ENCODE measurements at regions not wholly inside any gene's neighbourhood (a gene's known extent, or its start where the extent isn't known, plus 50 kb on each side); places are given as distances from the start of the nearest gene placed in this dataset.

DNA sequence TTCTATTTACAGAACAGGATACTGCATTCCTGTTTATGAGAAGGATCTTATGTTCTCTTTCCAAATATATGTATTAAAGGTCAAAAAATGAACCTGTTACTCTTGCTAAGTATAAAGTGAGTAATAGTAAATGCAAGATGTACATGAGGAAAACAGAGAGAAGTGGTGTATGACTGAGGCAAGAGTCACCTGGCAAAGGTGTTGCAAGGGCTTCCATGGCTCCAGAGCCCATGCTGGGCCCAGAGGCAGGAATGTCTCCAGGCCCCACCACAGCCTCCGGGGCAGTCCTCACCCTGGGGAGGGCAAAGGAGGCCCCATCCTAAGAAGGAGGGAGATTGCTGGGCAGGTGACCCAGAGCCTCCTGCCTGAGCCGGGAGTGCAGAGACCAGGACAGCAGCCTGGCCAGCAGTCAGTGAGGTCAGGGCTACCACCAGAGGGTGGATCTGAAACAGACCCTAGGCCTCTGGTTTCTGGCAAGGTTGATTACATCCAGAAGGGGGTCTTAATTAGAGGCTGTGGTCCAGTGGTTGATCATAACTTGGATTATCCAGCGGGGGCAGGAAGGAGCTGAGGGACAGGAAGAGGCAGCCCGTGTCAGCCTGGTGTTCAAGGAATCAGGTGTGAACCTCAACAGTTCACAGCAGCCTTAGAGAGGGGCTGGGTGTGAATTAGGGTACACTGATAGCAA is 57.3 kb upstream of the CPLX2 start:
- H3K4me3 ChIP-seq (ENCODE audit: low read depth in 1 of 2, low read length in 1 of 2), result no peak overlapping the region
- no peaks in the 10 kb centered on the region for H3K4me1 ChIP-seq (ENCODE audit: control insufficient read depth in 1 of 2, insufficient read depth in 1 of 2, low read depth in 1 of 2, low read length in 1 of 2)
- peaks cover 73% of the 10 kb centered on the region for H3K27me3 ChIP-seq
- no peaks in the 10 kb centered on the region for H3K9me3 ChIP-seq
- no peak overlapping the region for H3K27ac ChIP-seq
- no peaks in the 10 kb centered on the region for H3K36me3 ChIP-seq
- TF ChIP-seq, protein P1, sequence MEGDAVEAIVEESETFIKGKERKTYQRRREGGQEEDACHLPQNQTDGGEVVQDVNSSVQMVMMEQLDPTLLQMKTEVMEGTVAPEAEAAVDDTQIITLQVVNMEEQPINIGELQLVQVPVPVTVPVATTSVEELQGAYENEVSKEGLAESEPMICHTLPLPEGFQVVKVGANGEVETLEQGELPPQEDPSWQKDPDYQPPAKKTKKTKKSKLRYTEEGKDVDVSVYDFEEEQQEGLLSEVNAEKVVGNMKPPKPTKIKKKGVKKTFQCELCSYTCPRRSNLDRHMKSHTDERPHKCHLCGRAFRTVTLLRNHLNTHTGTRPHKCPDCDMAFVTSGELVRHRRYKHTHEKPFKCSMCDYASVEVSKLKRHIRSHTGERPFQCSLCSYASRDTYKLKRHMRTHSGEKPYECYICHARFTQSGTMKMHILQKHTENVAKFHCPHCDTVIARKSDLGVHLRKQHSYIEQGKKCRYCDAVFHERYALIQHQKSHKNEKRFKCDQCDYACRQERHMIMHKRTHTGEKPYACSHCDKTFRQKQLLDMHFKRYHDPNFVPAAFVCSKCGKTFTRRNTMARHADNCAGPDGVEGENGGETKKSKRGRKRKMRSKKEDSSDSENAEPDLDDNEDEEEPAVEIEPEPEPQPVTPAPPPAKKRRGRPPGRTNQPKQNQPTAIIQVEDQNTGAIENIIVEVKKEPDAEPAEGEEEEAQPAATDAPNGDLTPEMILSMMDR (IDR thresholded peaks at IDR 0.05), result no peak

DNA sequence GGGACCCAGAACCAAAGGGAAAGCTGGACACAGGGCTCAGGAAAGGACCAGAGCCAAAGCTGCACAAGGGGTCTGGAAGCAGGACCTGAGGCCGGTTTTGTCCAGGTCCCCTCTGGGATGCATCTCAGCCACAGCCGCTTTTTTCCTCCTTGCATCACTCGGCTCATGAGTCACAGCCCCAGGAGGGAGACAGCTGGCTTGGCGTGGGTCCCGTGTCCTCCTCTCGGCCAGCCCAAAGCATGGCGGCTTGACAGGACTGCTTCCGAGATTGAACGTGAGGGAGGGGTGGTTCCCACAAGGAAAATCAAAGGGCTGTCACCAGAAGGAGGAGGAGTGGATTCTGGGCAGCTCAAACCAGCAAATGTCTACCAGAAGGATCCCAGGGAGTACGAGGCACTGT is 56.7 kb upstream of the CPLX2 start:
- peaks cover 75% of the 10 kb centered on the region for H3K27me3 ChIP-seq
- TF ChIP-seq, protein P1 (IDR thresholded peaks at IDR 0.05), result no peak
- no peaks in the 10 kb centered on the region for H3K36me3 ChIP-seq
- H3K4me1 ChIP-seq (ENCODE audit: control insufficient read depth in 1 of 2, insufficient read depth in 1 of 2, low read depth in 1 of 2, low read length in 1 of 2), result no peaks in the 10 kb centered on the region
- H3K9me3 ChIP-seq, result no peaks in the 10 kb centered on the region
- no peak overlapping the region for H3K4me3 ChIP-seq (ENCODE audit: low read depth in 1 of 2, low read length in 1 of 2)
- no peak overlapping the region for H3K27ac ChIP-seq

DNA sequence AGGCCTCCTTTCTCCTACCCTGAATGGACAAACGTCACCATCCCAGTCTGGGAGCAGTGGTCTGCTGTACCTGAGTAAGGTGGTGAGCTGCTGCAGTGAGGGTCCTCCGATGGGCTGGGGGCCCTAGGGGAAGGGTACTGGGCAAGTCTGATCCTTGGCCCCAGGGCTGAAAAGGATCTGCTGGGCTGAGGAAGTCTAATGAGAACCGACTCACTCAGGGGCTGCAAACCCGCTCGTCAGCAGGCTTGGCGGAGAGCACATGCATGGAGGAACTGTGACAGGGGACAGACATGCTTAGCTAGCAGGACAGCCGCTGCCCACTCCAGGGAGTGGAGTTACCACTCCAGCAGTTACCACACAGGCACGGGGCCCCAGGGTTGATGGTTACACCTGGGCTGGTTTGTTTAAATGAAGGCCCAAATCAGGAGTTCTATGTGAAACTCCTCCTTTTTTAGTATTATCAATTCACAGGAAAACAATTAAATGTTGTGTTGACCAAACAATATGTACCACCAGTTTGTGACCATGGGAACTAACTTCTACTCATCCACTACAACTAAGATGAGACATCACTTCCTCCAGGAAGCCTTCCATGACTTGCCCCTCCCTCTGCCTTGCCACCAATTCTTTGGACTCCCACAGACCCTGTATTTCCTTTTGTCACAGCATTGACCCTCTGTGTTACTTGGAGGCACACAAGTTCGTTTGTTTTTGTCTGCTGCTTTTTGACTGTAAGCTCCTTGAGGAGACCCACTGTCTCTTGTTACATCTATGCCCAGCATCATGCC is 56.1 kb upstream of the CPLX2 start:
- no peaks in the 10 kb centered on the region for H3K4me1 ChIP-seq (ENCODE audit: control insufficient read depth in 1 of 2, insufficient read depth in 1 of 2, low read depth in 1 of 2, low read length in 1 of 2)
- H3K36me3 ChIP-seq, result no peaks in the 10 kb centered on the region
- no peaks in the 10 kb centered on the region for H3K9me3 ChIP-seq
- H3K4me3 ChIP-seq (ENCODE audit: low read depth in 1 of 2, low read length in 1 of 2), result no peak overlapping the region
- peaks cover 75% of the 10 kb centered on the region for H3K27me3 ChIP-seq
- TF ChIP-seq, protein P1 (IDR thresholded peaks at IDR 0.05), result no peak
- no peak overlapping the region for H3K27ac ChIP-seq

DNA sequence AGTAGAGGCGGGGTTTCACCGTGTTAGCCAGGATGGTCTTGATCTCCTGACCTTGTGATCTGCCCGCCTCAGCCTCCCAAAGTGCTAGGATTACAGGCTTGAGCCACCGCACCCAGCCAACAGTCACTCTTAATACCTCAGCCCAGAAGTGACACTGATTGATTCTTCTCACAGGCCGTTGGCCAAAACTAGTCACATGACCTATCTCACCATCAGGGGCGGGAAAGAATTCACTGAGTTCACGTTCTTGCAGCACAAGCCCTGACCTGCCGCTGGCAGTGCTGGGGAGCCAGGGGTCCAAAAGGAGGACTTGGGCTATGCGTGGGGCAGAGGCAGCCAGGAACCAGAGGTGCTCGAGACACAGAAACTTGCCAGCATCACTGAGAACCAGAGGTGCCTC is 55.0 kb upstream of the CPLX2 start:
- H3K4me3 ChIP-seq (ENCODE audit: low read depth in 1 of 2, low read length in 1 of 2), result no peak overlapping the region
- no peaks in the 10 kb centered on the region for H3K9me3 ChIP-seq
- H3K27me3 ChIP-seq, result peaks cover 83% of the 10 kb centered on the region
- H3K4me1 ChIP-seq (ENCODE audit: control insufficient read depth in 1 of 2, insufficient read depth in 1 of 2, low read depth in 1 of 2, low read length in 1 of 2), result no peaks in the 10 kb centered on the region
- TF ChIP-seq, protein P1 (IDR thresholded peaks at IDR 0.05), result no peak
- H3K27ac ChIP-seq, result no peak overlapping the region
- H3K36me3 ChIP-seq, result no peaks in the 10 kb centered on the region

DNA sequence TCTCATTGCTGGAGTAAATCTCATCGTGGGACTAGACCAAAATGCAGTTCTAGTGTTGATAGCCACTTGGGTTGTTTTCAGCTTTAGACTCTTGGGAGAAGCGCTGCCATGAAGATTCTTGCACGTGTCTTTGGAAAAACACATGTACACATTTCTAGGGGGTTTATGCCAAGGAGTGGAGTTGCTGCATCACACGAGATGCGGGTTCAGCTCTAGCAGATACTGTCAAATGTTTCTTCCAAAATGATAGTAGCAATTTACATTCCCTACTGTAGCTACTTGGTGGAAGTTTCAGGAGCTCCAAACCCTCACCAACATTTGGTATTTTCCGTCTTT is 52.3 kb upstream of the CPLX2 start:
- no peaks in the 10 kb centered on the region for H3K4me1 ChIP-seq (ENCODE audit: control insufficient read depth in 1 of 2, insufficient read depth in 1 of 2, low read depth in 1 of 2, low read length in 1 of 2)
- H3K27ac ChIP-seq, result no peak overlapping the region
- peaks cover 90% of the 10 kb centered on the region for H3K27me3 ChIP-seq
- no peaks in the 10 kb centered on the region for H3K36me3 ChIP-seq
- H3K4me3 ChIP-seq (ENCODE audit: low read depth in 1 of 2, low read length in 1 of 2), result no peak overlapping the region
- TF ChIP-seq, protein P1 (IDR thresholded peaks at IDR 0.05), result no peak
- H3K9me3 ChIP-seq, result no peaks in the 10 kb centered on the region
